Kidney capillary endothelial cell (primary cell): ENCODE measurements at regions not wholly inside any gene's neighbourhood (a gene's known extent, or its start where the extent isn't known, plus 50 kb on each side); places are given as distances from the start of the nearest gene placed in this dataset.

Experiments used
- DNase-seq: peaks from one replicate; pipeline ENCODE4 v3.0.0-alpha.2; 2018; ENCODE audit warnings: low spot score

DNA sequence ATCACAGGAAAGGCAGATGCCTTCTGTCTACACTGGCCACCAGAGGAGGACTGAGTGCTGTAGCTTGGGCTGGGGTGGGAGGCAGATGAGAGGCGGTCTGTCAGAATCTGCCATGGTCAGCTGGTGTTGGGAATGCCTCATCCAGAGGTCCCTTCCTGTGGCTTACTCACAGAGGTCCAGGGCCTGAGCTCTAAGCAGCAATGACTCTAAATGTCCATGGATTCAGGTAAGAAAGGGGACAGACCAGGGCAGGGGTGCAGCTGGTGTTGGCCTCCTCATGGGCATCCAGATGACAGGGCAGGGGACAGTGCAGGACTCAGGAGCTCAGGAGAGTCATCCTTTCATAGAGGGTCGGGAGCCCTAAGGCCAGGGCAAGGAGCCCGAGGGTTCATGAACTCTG lies 165.0 kb downstream of the ICE1 start:
- no peak for DNase-seq

DNA sequence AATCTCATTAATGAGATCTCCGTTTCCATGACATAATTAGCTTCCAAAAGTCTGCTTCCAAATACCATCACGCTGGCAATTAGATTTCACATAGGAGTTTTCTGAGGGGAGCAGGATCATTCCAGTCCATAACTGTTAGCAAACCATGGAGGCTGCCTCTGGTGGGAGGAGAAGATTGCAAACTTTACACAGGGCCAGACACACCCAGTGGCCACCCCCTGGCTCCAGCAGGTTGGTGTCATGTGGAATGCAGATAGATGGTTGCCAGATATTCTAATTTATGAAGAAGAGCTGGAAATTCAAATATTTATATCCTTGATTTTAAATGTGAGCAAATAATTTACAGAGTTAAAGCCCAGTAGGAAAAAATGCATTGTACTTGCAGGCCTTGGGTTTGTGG lies 164.2 kb downstream of the ICE1 start:
- no peak for DNase-seq

DNA sequence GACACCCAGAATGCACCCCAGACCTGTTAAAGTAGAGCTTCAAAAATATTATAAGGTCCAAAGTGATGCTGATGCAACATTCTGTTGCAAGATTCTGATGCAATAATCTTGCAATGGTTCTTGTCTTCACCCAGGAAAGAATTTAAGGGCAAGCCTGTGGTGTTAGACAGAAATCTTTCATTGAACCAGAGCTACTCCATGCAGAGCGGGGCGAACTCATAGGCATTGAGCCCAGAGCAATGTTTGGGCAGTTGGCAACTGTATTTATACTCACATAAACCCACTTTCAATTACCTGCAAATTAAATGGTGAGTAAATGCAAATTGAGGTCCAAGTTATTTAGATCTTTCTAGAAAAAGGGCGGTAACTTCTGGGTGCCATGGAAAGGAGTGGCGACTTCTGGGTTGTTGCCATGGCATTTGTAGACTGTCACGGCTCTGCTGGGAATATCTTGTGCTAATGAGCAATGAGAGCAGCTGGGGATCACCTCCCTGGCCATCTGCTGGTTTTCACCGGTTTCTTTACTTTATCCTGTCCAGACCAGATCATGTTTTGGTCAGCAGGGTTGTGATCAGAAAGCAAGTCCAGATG lies 163.4 kb downstream of the ICE1 start:
- no peak for DNase-seq

- DNase-seq = no peak
These were observed 162.3 kb downstream of the ICE1 start for GRCh38 chr5:5584751-5585150.

DNA sequence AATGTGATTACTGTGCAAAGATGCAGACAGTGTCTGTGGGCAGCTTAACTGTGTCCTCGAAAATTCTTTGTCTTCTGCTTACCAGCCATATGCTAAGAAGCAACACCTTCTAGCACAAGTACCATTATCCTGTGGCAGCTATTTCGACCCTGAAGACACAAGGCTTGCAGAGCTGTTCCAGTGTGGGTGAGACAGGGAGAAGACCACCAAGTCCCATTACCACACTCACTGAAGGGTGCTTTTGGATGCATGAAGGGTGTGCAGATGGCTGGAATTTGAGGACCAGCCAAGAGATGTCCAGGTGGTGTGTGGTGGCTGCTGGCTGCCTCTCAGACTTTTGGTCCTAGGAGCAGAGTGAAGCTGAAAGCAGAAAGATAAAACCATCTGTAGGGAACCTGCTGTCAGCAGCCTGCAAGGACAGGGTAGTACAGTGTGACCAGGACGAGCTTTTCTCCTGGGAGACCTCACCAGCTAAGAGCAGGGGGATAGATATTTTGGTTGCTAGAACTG lies 161.8 kb downstream of the ICE1 start:
- no peak for DNase-seq

DNA sequence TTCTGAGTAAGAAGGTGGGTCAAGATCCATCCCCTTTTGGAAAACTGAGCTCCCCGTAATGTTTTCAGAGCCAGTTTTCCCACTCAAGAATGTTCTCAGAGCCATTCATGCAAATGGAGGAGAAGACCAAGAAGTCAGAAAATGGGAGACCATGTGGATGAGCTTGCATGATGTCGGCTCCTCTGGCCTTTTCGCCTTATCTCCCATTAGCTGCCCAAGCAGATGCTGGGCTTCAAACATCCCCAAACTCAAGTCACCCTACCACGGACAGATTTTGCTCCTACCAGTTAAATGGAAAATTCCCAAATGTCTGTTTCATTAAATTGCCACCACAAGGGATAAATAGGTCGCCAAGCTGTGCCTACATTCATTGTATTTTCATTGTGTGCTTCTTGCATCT lies 161.4 kb downstream of the ICE1 start:
- DNase-seq = no peak

GRCh38 chr5:5583023-5583765 lies 160.7 kb downstream of the ICE1 start:
- DNase-seq = no peak

- no peak for DNase-seq
These were observed 158.6 kb downstream of the ICE1 start for GRCh38 chr5:5581080-5581479.

DNA sequence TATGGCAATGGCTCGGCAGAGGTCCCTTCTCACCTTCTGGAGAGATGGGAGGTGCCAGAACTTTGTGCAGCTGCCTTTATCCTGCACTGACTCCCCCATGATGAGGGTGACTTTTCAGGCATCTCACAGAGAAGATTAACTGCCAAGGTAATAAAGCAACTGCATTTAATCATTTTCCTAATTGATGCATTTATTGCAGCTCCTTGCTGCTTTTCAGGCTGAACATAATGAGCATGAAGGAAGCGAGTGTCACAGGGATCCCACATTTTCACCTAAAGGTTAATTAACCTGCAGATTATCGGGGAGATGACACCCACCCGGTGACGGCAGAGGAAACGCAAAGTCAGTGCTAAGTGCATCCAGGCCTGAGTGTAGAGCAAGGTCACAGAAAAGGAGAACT lies 154.3 kb downstream of the ICE1 start:
- no peak for DNase-seq

DNA sequence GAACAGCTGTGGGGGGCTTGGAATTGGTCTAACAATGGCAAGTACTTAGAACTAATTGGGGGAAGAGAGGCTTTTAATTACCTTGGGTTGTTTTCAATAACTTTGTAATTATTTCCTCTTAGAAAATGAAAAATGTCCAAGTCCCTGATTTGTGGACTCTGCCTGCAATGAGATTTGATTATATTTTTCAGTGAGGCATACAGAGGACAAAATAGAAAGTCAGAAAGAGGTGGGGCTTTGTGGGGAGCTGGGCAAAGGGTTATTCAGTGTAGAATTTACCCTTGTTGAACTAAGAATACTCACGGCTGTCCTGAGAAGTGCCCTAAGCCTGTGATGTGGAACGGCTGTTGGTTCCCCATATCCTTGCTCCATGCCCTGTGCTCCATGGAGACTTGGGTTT lies 153.0 kb downstream of the ICE1 start:
- no peak for DNase-seq

DNA sequence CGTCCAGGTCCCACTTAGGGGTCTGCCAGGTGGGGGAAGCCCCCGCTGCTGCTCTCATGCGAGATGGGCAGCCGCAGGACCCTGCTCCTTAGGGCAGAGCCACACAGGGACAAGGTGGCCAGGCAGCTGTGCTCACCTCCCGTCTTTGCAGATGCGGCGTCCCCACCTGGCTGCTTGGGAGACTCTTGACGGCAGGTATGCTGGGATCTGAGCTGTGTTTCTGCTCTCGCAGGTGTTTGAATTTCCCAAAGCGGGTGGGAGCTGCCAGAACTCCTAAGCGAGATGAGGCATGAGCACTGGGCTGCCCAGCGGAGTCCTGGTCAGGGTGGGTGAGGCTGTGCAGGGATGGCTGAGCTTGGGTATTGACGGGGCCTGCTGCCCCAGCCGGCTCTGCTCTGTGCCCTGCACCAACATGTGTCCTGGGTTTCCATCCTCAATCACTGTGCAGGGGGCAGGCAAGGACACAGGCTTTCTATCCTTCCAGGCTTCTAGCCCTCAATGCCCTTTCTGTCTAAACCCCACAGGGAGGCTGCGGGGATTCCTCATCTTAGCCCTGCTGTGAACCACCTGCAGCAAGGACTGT lies 151.4 kb downstream of the ICE1 start:
- DNase-seq = no peak

DNA sequence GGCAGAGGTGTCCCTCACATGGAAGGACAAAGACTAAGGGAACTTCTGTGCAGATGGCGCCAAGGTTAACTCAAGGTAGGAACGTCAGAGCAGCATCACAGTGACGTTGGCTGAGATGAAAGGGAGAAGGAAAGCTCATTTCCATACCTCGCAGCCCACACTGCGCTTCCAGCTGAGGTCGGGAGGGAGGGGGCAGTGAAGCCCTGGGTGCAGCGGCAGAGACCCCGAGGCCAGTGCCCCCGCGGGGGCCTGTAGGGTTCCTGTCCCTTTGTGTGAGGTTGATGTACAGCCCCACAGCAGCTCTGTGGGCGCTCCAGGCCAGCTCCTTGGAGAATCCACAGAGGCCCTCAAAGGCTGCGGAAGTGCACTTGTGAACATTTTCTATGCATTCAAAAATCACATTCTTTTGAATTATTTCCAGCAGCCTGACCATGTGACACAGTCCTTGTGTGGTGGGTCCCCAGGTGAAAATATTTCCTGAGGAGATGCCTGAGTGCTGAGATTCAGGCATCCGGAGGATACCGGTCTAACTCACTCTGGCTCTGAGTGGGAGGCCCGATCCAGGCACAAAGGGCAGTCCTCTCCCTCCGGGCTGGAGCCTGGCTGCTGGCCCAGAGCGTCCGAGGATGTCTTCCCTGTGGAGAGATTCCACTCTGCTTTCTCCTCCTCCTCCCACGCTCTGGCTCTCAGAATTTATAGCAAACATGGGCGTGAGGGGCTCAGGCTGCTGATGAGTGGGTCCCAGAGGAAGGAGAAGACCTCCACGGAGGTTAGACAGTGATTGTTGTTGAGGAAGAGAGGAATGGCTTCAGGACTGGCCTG lies 150.7 kb downstream of the ICE1 start:
- peak; percentile 14 for DNase-seq

DNA sequence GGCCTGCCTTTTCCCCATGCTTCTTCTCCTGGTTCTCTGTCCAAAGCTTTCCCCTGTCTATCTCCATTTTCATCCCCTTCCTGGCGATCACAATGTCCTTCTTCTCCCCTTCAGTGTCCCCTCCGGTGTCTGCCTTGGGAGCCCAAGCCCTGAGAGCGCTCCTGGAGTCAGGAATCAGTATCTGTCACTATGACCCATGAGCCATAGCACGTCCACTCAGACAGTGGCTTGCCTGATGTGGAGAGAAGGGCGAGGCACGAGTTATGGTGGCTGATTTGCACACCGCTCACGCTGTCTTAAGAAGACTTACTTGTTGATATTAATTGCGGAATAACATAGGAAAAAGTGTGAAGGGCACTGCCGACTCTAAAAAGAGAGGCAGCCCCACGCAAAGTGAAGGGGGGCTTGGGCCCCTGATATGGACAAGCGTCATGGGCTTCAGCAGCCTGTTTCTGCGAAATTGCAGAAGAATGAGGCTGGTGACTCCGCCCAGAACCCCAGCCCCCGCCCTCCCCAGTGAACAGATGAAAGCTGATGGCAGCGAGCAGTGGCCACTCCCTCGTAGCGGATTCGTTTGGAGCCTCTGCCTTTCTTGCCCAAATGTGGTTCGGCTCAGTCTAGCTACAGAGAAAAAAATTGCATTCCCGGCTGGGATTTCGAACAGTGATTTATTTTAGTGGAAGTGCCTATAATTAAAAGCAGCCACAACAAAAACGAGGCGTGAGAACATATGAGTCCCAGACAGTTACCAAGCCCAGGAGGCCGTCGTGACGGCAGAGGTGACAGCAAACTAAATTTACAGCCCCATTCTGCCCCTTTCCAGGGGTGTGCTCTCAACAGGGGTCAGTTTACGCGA lies 149.8 kb downstream of the ICE1 start:
- no peak for DNase-seq

DNA sequence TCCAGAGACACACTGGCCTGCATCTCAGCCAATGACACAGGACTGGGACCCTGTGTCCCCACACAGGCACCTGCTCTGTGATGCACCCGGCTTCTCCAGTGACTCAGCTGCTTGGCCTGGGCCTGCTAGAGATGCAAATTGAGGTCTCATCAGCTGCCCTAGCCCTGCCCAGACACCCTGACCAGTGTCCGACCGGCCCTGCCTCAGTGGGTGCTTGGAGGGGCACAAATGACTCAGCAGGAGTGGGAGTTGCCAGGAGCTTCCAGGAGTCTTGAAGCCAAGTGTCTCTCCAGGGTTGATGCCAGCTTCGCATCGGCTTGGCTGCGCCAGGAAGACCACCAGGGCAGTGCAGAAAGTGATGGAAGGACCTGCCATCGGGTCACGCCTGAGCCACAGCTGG lies 148.2 kb downstream of the ICE1 start:
- DNase-seq = no peak

GRCh38 chr5:5564898-5565297 lies 142.4 kb downstream of the ICE1 start:
- no peak for DNase-seq

GRCh38 chr5:5560016-5560415 lies 137.5 kb downstream of the ICE1 start:
- no peak for DNase-seq

DNA sequence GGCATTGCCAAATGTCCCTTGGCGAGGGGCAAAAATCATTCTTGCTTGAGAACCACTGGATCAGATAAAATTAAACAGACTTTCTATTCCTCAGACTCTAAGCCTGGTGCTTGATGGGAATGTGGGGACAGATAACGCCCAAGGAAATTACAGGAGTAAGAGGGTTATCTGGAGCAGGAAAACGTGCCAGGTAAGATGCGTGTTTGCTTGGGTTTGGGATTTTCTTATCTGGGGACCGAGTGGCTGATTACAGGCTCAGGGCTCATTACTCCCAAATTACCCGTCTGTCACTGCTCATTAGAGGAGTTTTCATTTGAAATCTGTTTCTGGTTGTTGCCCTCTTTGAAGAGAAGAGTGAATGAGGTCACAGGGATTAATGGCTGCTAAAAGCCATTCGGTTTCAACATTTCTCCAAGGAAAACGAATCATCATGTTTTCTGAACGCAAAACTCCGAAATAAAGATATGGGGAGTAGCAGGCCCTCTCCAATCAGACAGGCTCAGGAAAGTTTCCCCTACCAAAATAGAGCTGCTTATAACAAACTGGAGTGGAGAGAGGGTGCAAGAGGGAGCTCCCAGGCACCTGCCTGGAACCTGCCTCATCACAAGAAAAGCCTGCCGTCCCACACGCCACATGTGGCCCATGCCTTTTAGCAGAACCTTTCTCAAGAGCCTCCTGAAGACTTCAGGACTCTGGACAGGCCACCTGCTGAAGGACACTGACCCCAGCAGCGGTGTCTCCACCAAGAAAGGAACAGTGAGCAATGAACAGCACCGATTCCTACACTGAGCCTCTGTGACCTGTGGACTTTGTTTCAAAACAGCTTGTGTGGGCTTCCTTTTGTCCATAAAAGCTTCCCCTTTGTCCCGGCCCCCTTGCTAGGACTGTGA lies 136.4 kb downstream of the ICE1 start:
- no peak for DNase-seq

DNA sequence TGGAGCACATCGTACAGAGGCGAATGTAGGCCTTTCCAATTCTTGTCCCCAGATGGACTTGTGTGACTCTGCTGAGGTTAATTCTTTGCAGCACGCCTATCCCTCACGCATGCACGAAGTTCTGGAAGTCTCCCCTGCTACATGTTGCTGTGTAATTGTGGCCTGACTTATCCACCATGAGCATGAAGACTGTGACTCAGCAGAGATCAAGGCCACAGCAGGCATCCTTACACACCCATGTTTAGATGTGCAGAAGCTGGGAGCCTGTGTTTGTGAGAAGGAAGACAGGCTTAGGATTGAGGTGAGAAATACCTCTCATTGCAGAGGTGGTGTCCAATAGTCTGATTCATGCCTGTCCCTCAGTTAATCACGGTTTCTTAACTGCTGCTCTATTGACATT lies 135.6 kb downstream of the ICE1 start:
- DNase-seq = no peak

DNA sequence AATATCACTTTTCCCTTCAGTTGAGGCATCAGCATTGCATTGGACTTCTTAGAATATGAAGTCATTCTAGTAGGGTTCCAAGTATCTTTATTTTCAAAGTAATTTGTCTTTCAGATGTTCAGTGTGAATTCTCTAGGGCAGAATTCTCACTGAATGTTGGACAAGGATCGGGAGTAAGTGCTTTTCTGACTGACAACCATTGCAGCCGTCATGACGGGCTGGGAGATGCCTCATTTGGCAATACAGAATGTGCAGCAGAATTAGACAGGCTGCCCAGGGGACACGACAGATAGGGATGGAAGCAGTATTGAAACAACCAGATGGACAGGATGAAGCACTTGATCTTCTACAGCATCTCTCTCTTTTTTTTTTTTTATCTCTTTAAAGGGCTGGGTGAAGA lies 129.0 kb downstream of the ICE1 start:
- no peak for DNase-seq

- no peak for DNase-seq
These were observed 123.9 kb downstream of the ICE1 start for GRCh38 chr5:5546408-5546807.
